H1 (cell line): ENCODE measurements at regions not wholly inside any gene's neighbourhood (a gene's known extent, or its start where the extent isn't known, plus 50 kb on each side); places are given as distances from the start of the nearest gene placed in this dataset.

Source experiments
- CTCF ChIA-PET: fragments of 300-600 bp; sonication (Branson Sonifier 250); formaldehyde crosslinking; loops from one replicate; lab custom pipeline; 2021; ENCODE audit not compliant: partially characterized antibody; lab: Charles Lee
- POLR2A ChIA-PET: fragments of 300-600 bp; sonication (Branson Sonifier 250); formaldehyde crosslinking; loops from one replicate; lab custom pipeline; 2021; ENCODE audit warnings: inconsistent platforms; ENCODE audit not compliant: partially characterized antibody; lab: Charles Lee
- DNase-seq, 2 experiments: peaks; one replicate each; pipeline versions ENCODE4 v3.0.0 to v3.0.0-alpha.2; 2010 to 2022; ENCODE audit warnings: low spot score in 2 of 2, low read depth in 1 of 2, mixed read lengths in 1 of 2
- FAIRE-seq: peaks from 2 replicates; lab custom pipeline; 2011; peaks lifted over from hg19 to GRCh38; lab: Jason Lieb, UNC
- H2AFZ ChIP-seq: 2 replicates; pipeline ENCODE4 v1.8.1; 2012; ENCODE audit warnings: low read length, inconsistent platforms
- H2AK5ac ChIP-seq: 2 replicates; pipeline ENCODE4 v1.6.1; 2013; ENCODE audit warnings: low read depth, low read length
- H2BK120ac ChIP-seq: replicated peaks from 2 replicates; pipeline ENCODE3; 2013; ENCODE audit warnings: low read depth, low read length, inconsistent platforms
- H2BK12ac ChIP-seq: 2 replicates; pipeline ENCODE4 v1.6.1; 2013; ENCODE audit warnings: low read depth, low read length
- H2BK15ac ChIP-seq: 2 replicates; pipeline ENCODE4 v1.6.1; 2013; ENCODE audit warnings: low read length
- H2BK20ac ChIP-seq: 2 replicates; pipeline ENCODE4 v1.6.1; 2013; ENCODE audit warnings: low read length
- H2BK5ac ChIP-seq: 2 replicates; pipeline ENCODE4 v1.6.1; 2013; ENCODE audit warnings: low read depth, low read length
- H3K14ac ChIP-seq: 2 replicates; pipeline ENCODE4 v1.6.1; 2013; ENCODE audit warnings: inconsistent platforms; ENCODE audit not compliant: insufficient read length
- H3K18ac ChIP-seq: 2 replicates; pipeline ENCODE4 v1.6.1; 2013; ENCODE audit warnings: low read length; ENCODE audit errors: extremely low read depth
- H3K23ac ChIP-seq: 2 replicates; pipeline ENCODE4 v1.6.1; 2013; ENCODE audit warnings: inconsistent platforms; ENCODE audit not compliant: insufficient read length
- H3K23me2 ChIP-seq: 2 replicates; pipeline ENCODE4 v1.6.1; 2013; ENCODE audit warnings: low read depth, low read length
- H3K27ac ChIP-seq: 2 replicates; pipeline ENCODE4 v1.6.1; 2011; ENCODE audit warnings: low read depth, low read length, inconsistent platforms
- H3K27me3 ChIP-seq, 4 experiments: replicated peaks in 1 of 4; 1 replicate in 1 of 4; 2 replicates in 3 of 4; pipeline versions ENCODE4 v1.6.1 to v1.8.1; 2011 to 2013; ENCODE audit warnings: low read length in 3 of 4, mild to moderate bottlenecking in 3 of 4, inconsistent platforms in 2 of 4, mixed read lengths in 2 of 4, moderate library complexity in 1 of 4; ENCODE audit not compliant: control insufficient read depth in 3 of 4, insufficient read depth in 3 of 4; ENCODE audit errors: extremely low read depth in 1 of 4
- H3K36me3 ChIP-seq, 4 experiments: 2 replicates each; pipeline versions ENCODE4 v1.6.1 to v1.8.1; 2011 to 2013; ENCODE audit warnings: mild to moderate bottlenecking in 4 of 4, low read length in 3 of 4, moderate library complexity in 2 of 4, control low read depth in 1 of 4, inconsistent platforms in 1 of 4; ENCODE audit not compliant: insufficient read depth in 4 of 4, control insufficient read depth in 2 of 4
- H3K4ac ChIP-seq: replicated peaks from 2 replicates; pipeline ENCODE3; 2013; ENCODE audit warnings: low read length, low read depth, mixed read lengths, inconsistent platforms; ENCODE audit not compliant: insufficient read length
- H3K4me1 ChIP-seq, 4 experiments: replicated peaks in 1 of 4; 1 replicate in 1 of 4; 2 replicates in 3 of 4; pipeline versions ENCODE4 v1.6.1 to v1.8.1; 2011 to 2013; ENCODE audit warnings: low read length in 3 of 4, inconsistent platforms in 2 of 4, mixed read lengths in 1 of 4; ENCODE audit not compliant: insufficient read depth in 4 of 4, control insufficient read depth in 3 of 4
- H3K4me2 ChIP-seq, 2 experiments: 2 replicates each; pipeline versions ENCODE4 v1.6.1 to v1.8.1; 2011 to 2013; ENCODE audit warnings: low read depth in 2 of 2, low read length in 2 of 2, control low read depth in 1 of 2, inconsistent platforms in 1 of 2, mild to moderate bottlenecking in 1 of 2; ENCODE audit not compliant: insufficient read depth in 1 of 2
- H3K4me3 ChIP-seq, 4 experiments: fragments of 200-600, 300-600 bp in 1 of 4; sonication (generic), shearing (Covaris generic), sonication (Bioruptor Twin) in 1 of 4; 2 replicates each; pipeline versions ENCODE4 v1.5.1 to v1.8.1; 2011 to 2016; ENCODE audit warnings: low read length in 4 of 4, low read depth in 3 of 4, control low read depth in 2 of 4, inconsistent platforms in 2 of 4, mild to moderate bottlenecking in 2 of 4, mixed read lengths in 1 of 4, moderate library complexity in 1 of 4; ENCODE audit not compliant: insufficient read depth in 2 of 4; ENCODE audit errors: extremely low read depth in 1 of 4
- H3K56ac ChIP-seq: replicated peaks from 2 replicates; pipeline ENCODE3; 2013; ENCODE audit warnings: low read depth, mild to moderate bottlenecking, mixed read lengths, low read length, inconsistent platforms; ENCODE audit not compliant: insufficient read length
- H3K79me1 ChIP-seq: 2 replicates; pipeline ENCODE4 v1.6.1; 2013; ENCODE audit warnings: low read depth, low read length, control low read depth
- H3K79me2 ChIP-seq, 2 experiments: 2 replicates each; pipeline versions ENCODE4 v1.6.1 to v1.8.1; 2012 to 2013; ENCODE audit warnings: low read length in 2 of 2, mild to moderate bottlenecking in 2 of 2, inconsistent platforms in 1 of 2; ENCODE audit not compliant: insufficient read depth in 2 of 2, control insufficient read depth in 1 of 2
- H3K9ac ChIP-seq, 4 experiments: replicated peaks in 1 of 4; 1 replicate in 1 of 4; 2 replicates in 3 of 4; pipeline versions ENCODE4 v1.6.1 to v1.8.1; 2011 to 2013; ENCODE audit warnings: low read depth in 3 of 4, low read length in 3 of 4, control low read depth in 2 of 4, mild to moderate bottlenecking in 2 of 4, moderate library complexity in 2 of 4, inconsistent platforms in 1 of 4; ENCODE audit errors: extremely low read depth in 1 of 4
- H3K9me3 ChIP-seq, 2 experiments: 2 replicates each; pipeline versions ENCODE4 v1.6.1 to v1.8.1; 2012 to 2013; ENCODE audit warnings: mild to moderate bottlenecking in 2 of 2, moderate library complexity in 2 of 2, control low read depth in 1 of 2, inconsistent platforms in 1 of 2, low read depth in 1 of 2, low read length in 1 of 2, mixed read lengths in 1 of 2; ENCODE audit not compliant: insufficient read depth in 2 of 2
- H4K20me1 ChIP-seq, 2 experiments: replicated peaks in 1 of 2; 2 replicates each; pipeline versions ENCODE3 to v1.8.1; 2011 to 2013; ENCODE audit warnings: inconsistent platforms in 2 of 2, low read length in 2 of 2, mild to moderate bottlenecking in 1 of 2; ENCODE audit not compliant: insufficient read depth in 2 of 2, control insufficient read depth in 1 of 2
- H4K5ac ChIP-seq: 2 replicates; pipeline ENCODE4 v1.6.1; 2013; ENCODE audit warnings: low read length, low read depth, mixed read lengths, inconsistent platforms; ENCODE audit not compliant: insufficient read length
- H4K8ac ChIP-seq: 2 replicates; pipeline ENCODE4 v1.8.0; 2013; ENCODE audit warnings: mild to moderate bottlenecking, moderate library complexity, low read length, inconsistent platforms; ENCODE audit not compliant: insufficient read depth; ENCODE audit errors: extremely low read depth
- H4K91ac ChIP-seq: replicated peaks from 2 replicates; pipeline ENCODE3; 2013; ENCODE audit warnings: low read length, mixed read lengths, inconsistent platforms; ENCODE audit not compliant: insufficient read length
- EGR1 ChIP-seq: IDR thresholded peaks from 2 replicates; pipeline ENCODE4 v1.6.1; 2011; ENCODE audit warnings: low read depth, low read length, borderline replicate concordance
- EP300 ChIP-seq, 2 experiments: IDR thresholded peaks; 1 replicate in 1 of 2; 2 replicates in 1 of 2; pipeline ENCODE4 v1.6.1; 2011 to 2012; ENCODE audit warnings: low read depth in 2 of 2, low read length in 2 of 2, mild to moderate bottlenecking in 2 of 2, borderline replicate concordance in 1 of 2, inconsistent platforms in 1 of 2, moderate library complexity in 1 of 2
- SIN3A ChIP-seq, 2 experiments: IDR thresholded peaks in 1 of 2; conservative IDR thresholded peaks in 1 of 2; 2 replicates each; pipeline ENCODE4 v1.6.1; 2011 to 2012; ENCODE audit warnings: low read length in 2 of 2, improper control_type of control experiment in 1 of 2, low read depth in 1 of 2, mild to moderate bottlenecking in 1 of 2
- WGBS, 2 experiments: shearing (Covaris generic) in 1 of 2; methylation state at CpG; one replicate each; pipeline versions ENCODE4 v1.1.6 to v1.1.7; 2013 to 2015; ENCODE audit warnings: low lambda C conversion rate in 2 of 2, mixed read lengths in 2 of 2, inconsistent platforms in 1 of 2, low coverage in 1 of 2, missing lambda C conversion rate in 1 of 2; ENCODE audit not compliant: insufficient replicate concordance in 2 of 2, insufficient coverage in 1 of 2, insufficient read length in 1 of 2; ENCODE audit errors: extremely low coverage in 1 of 2, missing lambda C conversion rate in 1 of 2; 5-methylcytosine and 5-hydroxymethylcytosine counted together

GRCh38 chr6:43879722-43880121 is 109.7 kb downstream of the VEGFA start:
- no peak for FAIRE-seq
- H3K27ac ChIP-seq = no peak overlapping the region
- CTCF ChIA-PET = interaction anchor here (1.0 to 2.0 kb wide), 7 partner anchors 10 to 183 kb away, joined by 3 to 10 read pairs (median 5); partner anchors contain the start of gene VEGFA

More at GRCh38 chr6:43879722-43880121, 109.7 kb downstream of the VEGFA start:
- Histone ChIP-seq H3K14ac (no peak overlapping the region), H3K79me1 (no peaks in the 10 kb centered on the region), H3K4me3 (no peak overlapping the region), H2BK20ac (no peak overlapping the region), H4K5ac (no peak overlapping the region), H3K4me1 (peaks cover 0 to 4% (median 0%) of the 10 kb centered on the region in 4 experiments; a peak in 3 of 7 replicates), H3K9ac (no peak overlapping the region), H2AK5ac (no peak overlapping the region), H2BK5ac (no peak overlapping the region), H3K18ac (no peak overlapping the region), H3K36me3 (no peaks in the 10 kb centered on the region), H3K4ac (no peak overlapping the region), H3K23ac (no peak overlapping the region), H4K8ac (no peak overlapping the region), H2BK12ac (0 out of 2 replicates have a peak overlapping the region, but pooled peaks have one; percentile 27), H3K23me2 (no peaks in the 10 kb centered on the region), H3K9me3 (no peaks in the 10 kb centered on the region), H3K4me2 (no peak overlapping the region), H4K20me1 (no peaks in the 10 kb centered on the region), H3K27me3 (no peaks in the 10 kb centered on the region; a peak in 1 of 7 replicates), H2AFZ (no peak overlapping the region), H2BK120ac (no peak overlapping the region), H4K91ac (no peak overlapping the region), H2BK15ac (no peak overlapping the region), H3K79me2 (no peaks in the 10 kb centered on the region), H3K56ac (no peak overlapping the region)
- TF ChIP-seq EP300 (IDR thresholded peaks at IDR 0.05; ENCODE audit: borderline replicate concordance in 1 of 2, low read depth in 2 of 2, low read length in 2 of 2) (no peak), SIN3A (conservative IDR thresholded peaks at IDR 0.05 in 1 of 2, IDR thresholded peaks at IDR 0.05 in 1 of 2; ENCODE audit: low read depth in 1 of 2, low read length in 2 of 2) (no peak), EGR1 (no peak)
- no peak for DNase-seq
- WGBS, 2 experiments = 89% methylated on average over 4 of the region's 4 CpGs; no CpG with 5 or more reads in 1 of the 2 experiments
- POLR2A ChIA-PET = interaction anchor here (1.6 kb wide), 1 partner anchor 110 kb away, joined by 4 read pairs; the partner anchor contains the start of gene VEGFA
